Smooth muscle cell (in vitro differentiated cells): ENCODE measurements at regions not wholly inside any gene's neighbourhood (a gene's known extent, or its start where the extent isn't known, plus 50 kb on each side); places are given as distances from the start of the nearest gene placed in this dataset.

Experiments used
- DNase-seq: peaks from one replicate; lab custom pipeline; 2025; ENCODE audit not compliant: unreplicated experiment; lab: John Stamatoyannopoulos, UW
- H2AFZ ChIP-seq: fragments of 200-600 bp; sonication (generic); 2 replicates; pipeline ENCODE4 v1.6.0; 2016; ENCODE audit warnings: antibody characterized with exemption, low read depth, mild to moderate bottlenecking
- H3F3A ChIP-seq: fragments of 200-600 bp; sonication (generic); 2 replicates; pipeline ENCODE4 v1.6.0; 2017; ENCODE audit warnings: antibody characterized with exemption, low read depth
- H3K27ac ChIP-seq: fragments of 200-600 bp; sonication (generic); 2 replicates; pipeline ENCODE4 v1.5.1; 2016; ENCODE audit warnings: low read depth, mild to moderate bottlenecking
- H3K27me3 ChIP-seq: fragments of 200-600 bp; sonication (generic); 2 replicates; pipeline ENCODE4 v1.6.1; 2016; ENCODE audit warnings: low read depth, mild to moderate bottlenecking
- H3K36me3 ChIP-seq: fragments of 200-600 bp; sonication (generic); 2 replicates; pipeline ENCODE4 v1.5.1; 2016; ENCODE audit warnings: low read depth
- H3K4me1 ChIP-seq: fragments of 200-600 bp; sonication (generic); 2 replicates; pipeline ENCODE4 v1.5.1; 2016; ENCODE audit warnings: low read depth
- H3K4me2 ChIP-seq: fragments of 200-600 bp; sonication (generic); 2 replicates; pipeline ENCODE4 v1.6.0; 2016; ENCODE audit warnings: mild to moderate bottlenecking
- H3K4me3 ChIP-seq: fragments of 200-600 bp; sonication (generic); 2 replicates; pipeline ENCODE4 v1.5.1; 2016; ENCODE audit warnings: mild to moderate bottlenecking
- H3K79me2 ChIP-seq: fragments of 200-600 bp; sonication (generic); 2 replicates; pipeline ENCODE4 v1.6.0; 2016; ENCODE audit warnings: low read depth, mild to moderate bottlenecking
- H3K9ac ChIP-seq: fragments of 200-600 bp; sonication (generic); 2 replicates; pipeline ENCODE4 v1.6.0; 2016; ENCODE audit warnings: low read depth
- H3K9me3 ChIP-seq: fragments of 200-600 bp; sonication (generic); replicated peaks from 2 replicates; pipeline ENCODE4 v1.5.1; 2016; ENCODE audit warnings: low read depth
- H4K20me1 ChIP-seq: fragments of 200-600 bp; sonication (generic); 2 replicates; pipeline ENCODE4 v1.6.0; 2016; ENCODE audit warnings: low read depth
- CTCF ChIP-seq: fragments of 200-600 bp; sonication (generic); IDR thresholded peaks from 2 replicates; pipeline ENCODE4 v1.5.1; 2017; ENCODE audit warnings: borderline replicate concordance, mild to moderate bottlenecking, antibody characterized with exemption; ENCODE audit not compliant: insufficient read depth, poor library complexity, severe bottlenecking
- WGBS: methylation state at CpG from one replicate; pipeline ENCODE4 v1.1.7; 2016; ENCODE audit warnings: low lambda C conversion rate; 5-methylcytosine and 5-hydroxymethylcytosine counted together

- Histone ChIP-seq H3K4me1 (no peaks in the 10 kb centered on the region), H3K27me3 (peaks cover 24% of the 10 kb centered on the region), H3K9me3 (no peaks in the 10 kb centered on the region), H3K9ac (no peak overlapping the region), H3K27ac (no peak overlapping the region), H2AFZ (no peak overlapping the region), H3F3A (no peaks in the 10 kb centered on the region), H3K4me2 (no peak overlapping the region), H3K79me2 (no peaks in the 10 kb centered on the region), H3K36me3 (no peaks in the 10 kb centered on the region), H4K20me1 (no peaks in the 10 kb centered on the region), H3K4me3 (no peak overlapping the region)
- no peak for DNase-seq
- WGBS = 84% methylated on average over 2 of the region's 2 CpGs
- no peak for TF ChIP-seq CTCF
Observed at GRCh38 chr7:131878777-131879176, 322.3 kb upstream of the PODXL start.

- no peaks in the 10 kb centered on the region for H3K36me3 ChIP-seq
- no peak overlapping the region for H3K27ac ChIP-seq
- no peak for DNase-seq
- H3K79me2 ChIP-seq = no peaks in the 10 kb centered on the region
- H3K4me2 ChIP-seq = no peak overlapping the region
- TF ChIP-seq CTCF = no peak
- no peaks in the 10 kb centered on the region for H3K4me1 ChIP-seq
- no peak overlapping the region for H3K4me3 ChIP-seq
- no peak overlapping the region for H2AFZ ChIP-seq
- no peaks in the 10 kb centered on the region for H3K9me3 ChIP-seq
- H3K27me3 ChIP-seq = peaks cover 17% of the 10 kb centered on the region
- no peaks in the 10 kb centered on the region for H4K20me1 ChIP-seq
- no peaks in the 10 kb centered on the region for H3F3A ChIP-seq
- 77% methylated on average over 6 of the region's 6 CpGs for WGBS
- H3K9ac ChIP-seq = no peak overlapping the region
Observed at GRCh38 chr7:131873581-131873980, 317.2 kb upstream of the PODXL start.

- Histone ChIP-seq H3K27me3 (peaks cover 14% of the 10 kb centered on the region), H2AFZ (no peak overlapping the region), H3K4me1 (no peaks in the 10 kb centered on the region), H3K79me2 (no peaks in the 10 kb centered on the region), H3K4me2 (no peak overlapping the region), H3F3A (no peaks in the 10 kb centered on the region), H3K36me3 (no peaks in the 10 kb centered on the region), H3K4me3 (no peak overlapping the region), H4K20me1 (no peaks in the 10 kb centered on the region), H3K9me3 (no peaks in the 10 kb centered on the region), H3K27ac (no peak overlapping the region), H3K9ac (no peak overlapping the region)
- 100% methylated on average over 1 of the region's 1 CpG for whole genome bisulfite sequencing
- no peak for DNase-seq
- no peak for TF ChIP-seq CTCF
Observed at GRCh38 chr7:131869986-131870385, 313.6 kb upstream of the PODXL start.

- Histone ChIP-seq H3K27ac (no peak overlapping the region), H3K4me3 (no peak overlapping the region), H2AFZ (no peak overlapping the region), H3F3A (no peaks in the 10 kb centered on the region), H3K4me2 (no peak overlapping the region), H4K20me1 (no peaks in the 10 kb centered on the region), H3K27me3 (peaks cover 7% of the 10 kb centered on the region), H3K36me3 (no peaks in the 10 kb centered on the region), H3K9ac (no peak overlapping the region), H3K4me1 (no peaks in the 10 kb centered on the region), H3K9me3 (no peaks in the 10 kb centered on the region), H3K79me2 (no peaks in the 10 kb centered on the region)
- no peak for TF ChIP-seq CTCF
- 84% methylated on average over 3 of the region's 3 CpGs for WGBS
- no peak for DNase-seq
Observed at GRCh38 chr7:131869169-131869844, 312.9 kb upstream of the PODXL start.
